Nephron (organoid): ENCODE measurements at regions not wholly inside any gene's neighbourhood (a gene's known extent, or its start where the extent isn't known, plus 50 kb on each side); places are given as distances from the start of the nearest gene placed in this dataset.

Experiments
- H3K27ac Mint-ChIP-seq, 3 experiments: 2 replicates each; pipeline ENCODE4 v1.8.0; 2020; ENCODE audit warnings: mixed read lengths in 3 of 3, mild to moderate bottlenecking in 2 of 3, moderate library complexity in 1 of 3
- H3K27me3 Mint-ChIP-seq: 2 replicates; pipeline ENCODE4 v1.8.0; 2021; ENCODE audit warnings: low read depth, mild to moderate bottlenecking, moderate library complexity, mixed read lengths
- H3K36me3 Mint-ChIP-seq: 2 replicates; pipeline ENCODE4 v1.8.0; 2020; ENCODE audit warnings: low read depth, mixed read lengths
- H3K4me1 Mint-ChIP-seq: 2 replicates; pipeline ENCODE4 v1.8.0; 2020; ENCODE audit warnings: mixed read lengths
- H3K4me3 Mint-ChIP-seq, 3 experiments: 2 replicates each; pipeline ENCODE4 v1.8.0; 2020; ENCODE audit warnings: mild to moderate bottlenecking in 3 of 3, mixed read lengths in 3 of 3, moderate library complexity in 2 of 3
- H3K9me3 Mint-ChIP-seq: 2 replicates; pipeline ENCODE4 v1.8.0; 2020; ENCODE audit warnings: mixed read lengths
- TF ChIP-seq, protein P1 (sequence below), 3 experiments: fragments of 200-600 bp; sonication (generic); IDR thresholded peaks; one replicate each; pipeline ENCODE4 v1.5.0; 2021; ENCODE audit warnings: antibody characterized with exemption in 3 of 3; ENCODE audit not compliant: unreplicated experiment in 3 of 3

DNA sequence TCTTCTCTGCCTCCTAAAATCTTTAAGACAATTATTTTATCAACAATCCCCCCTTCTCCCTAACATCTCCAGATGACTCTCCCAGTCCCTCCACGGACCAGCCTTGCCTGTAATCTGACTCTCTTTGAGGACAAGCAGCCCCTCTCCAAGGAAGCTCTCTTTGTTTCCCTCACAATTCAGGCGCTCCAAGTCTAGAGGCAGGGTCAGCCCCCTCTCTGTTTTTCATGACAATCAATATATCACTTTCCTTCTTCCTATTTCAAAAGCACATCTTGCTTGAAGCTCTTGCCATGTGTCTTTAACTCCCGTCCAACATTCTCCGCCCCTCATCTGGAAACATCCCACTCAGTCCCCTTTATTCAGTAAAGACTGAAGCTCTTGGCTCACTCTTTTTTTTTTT, 393.4 kb upstream of the SULF2 start:
- TF ChIP-seq, protein P1, sequence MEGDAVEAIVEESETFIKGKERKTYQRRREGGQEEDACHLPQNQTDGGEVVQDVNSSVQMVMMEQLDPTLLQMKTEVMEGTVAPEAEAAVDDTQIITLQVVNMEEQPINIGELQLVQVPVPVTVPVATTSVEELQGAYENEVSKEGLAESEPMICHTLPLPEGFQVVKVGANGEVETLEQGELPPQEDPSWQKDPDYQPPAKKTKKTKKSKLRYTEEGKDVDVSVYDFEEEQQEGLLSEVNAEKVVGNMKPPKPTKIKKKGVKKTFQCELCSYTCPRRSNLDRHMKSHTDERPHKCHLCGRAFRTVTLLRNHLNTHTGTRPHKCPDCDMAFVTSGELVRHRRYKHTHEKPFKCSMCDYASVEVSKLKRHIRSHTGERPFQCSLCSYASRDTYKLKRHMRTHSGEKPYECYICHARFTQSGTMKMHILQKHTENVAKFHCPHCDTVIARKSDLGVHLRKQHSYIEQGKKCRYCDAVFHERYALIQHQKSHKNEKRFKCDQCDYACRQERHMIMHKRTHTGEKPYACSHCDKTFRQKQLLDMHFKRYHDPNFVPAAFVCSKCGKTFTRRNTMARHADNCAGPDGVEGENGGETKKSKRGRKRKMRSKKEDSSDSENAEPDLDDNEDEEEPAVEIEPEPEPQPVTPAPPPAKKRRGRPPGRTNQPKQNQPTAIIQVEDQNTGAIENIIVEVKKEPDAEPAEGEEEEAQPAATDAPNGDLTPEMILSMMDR (IDR thresholded peaks at IDR 0.05; ENCODE audit: unreplicated experiment in 3 of 3), result no peak
- Mint-ChIP-seq H3K36me3 (no peaks in the 10 kb centered on the region), H3K4me1 (peaks cover 48% of the 10 kb centered on the region), H3K9me3 (peaks cover 3% of the 10 kb centered on the region), H3K27me3 (peaks cover 4% of the 10 kb centered on the region), H3K27ac (peak overlapping the region; percentile 66 to 93 (median 90)), H3K4me3 (peak overlapping the region in 1 of 3 experiments; percentile 4)

- H3K9me3 Mint-ChIP-seq, result peaks cover 9% of the 10 kb centered on the region
- H3K4me3 Mint-ChIP-seq, result no peak overlapping the region
- H3K27me3 Mint-ChIP-seq, result peaks cover 6% of the 10 kb centered on the region
- peak overlapping the region; percentile 66 to 92 (median 90) for H3K27ac Mint-ChIP-seq
- H3K4me1 Mint-ChIP-seq, result peaks cover 51% of the 10 kb centered on the region
- TF ChIP-seq, protein P1 (IDR thresholded peaks at IDR 0.05; ENCODE audit: unreplicated experiment in 3 of 3), result no peak
- H3K36me3 Mint-ChIP-seq, result no peaks in the 10 kb centered on the region
Observed at GRCh38 chr20:48177058-48177457, 391.8 kb upstream of the SULF2 start.

GRCh38 chr20:48176139-48176538, 390.9 kb upstream of the SULF2 start:
- Mint-ChIP-seq H3K27ac (peak overlapping the region in 2 of 3 experiments; percentile 34 to 47), H3K36me3 (no peaks in the 10 kb centered on the region), H3K27me3 (peaks cover 9% of the 10 kb centered on the region), H3K9me3 (peaks cover 6% of the 10 kb centered on the region), H3K4me3 (no peak overlapping the region), H3K4me1 (peaks cover 55% of the 10 kb centered on the region)
- TF ChIP-seq, protein P1 (IDR thresholded peaks at IDR 0.05; ENCODE audit: unreplicated experiment in 3 of 3), result no peak

DNA sequence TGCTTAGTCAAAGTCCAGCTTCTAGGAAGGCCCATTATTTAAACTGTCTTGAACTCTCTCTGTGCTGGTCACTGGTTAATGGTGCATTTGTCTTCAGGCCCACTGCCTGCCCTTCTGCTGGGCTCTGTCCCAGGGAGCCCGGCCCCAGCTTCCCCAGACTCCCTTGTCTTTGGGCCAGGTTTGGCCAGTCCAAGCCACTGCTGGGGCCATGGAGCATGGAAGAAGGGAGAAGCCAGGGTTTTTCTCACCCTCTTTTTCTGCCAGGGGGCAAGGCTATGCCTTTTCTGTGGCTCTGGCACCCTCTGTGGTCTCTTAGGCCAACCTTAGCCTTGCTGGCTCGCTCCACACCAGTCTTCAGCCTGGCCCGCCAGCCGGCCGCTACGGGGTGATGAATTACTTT, 390.0 kb upstream of the SULF2 start:
- Mint-ChIP-seq H3K27ac (no peak overlapping the region), H3K36me3 (no peaks in the 10 kb centered on the region)

DNA sequence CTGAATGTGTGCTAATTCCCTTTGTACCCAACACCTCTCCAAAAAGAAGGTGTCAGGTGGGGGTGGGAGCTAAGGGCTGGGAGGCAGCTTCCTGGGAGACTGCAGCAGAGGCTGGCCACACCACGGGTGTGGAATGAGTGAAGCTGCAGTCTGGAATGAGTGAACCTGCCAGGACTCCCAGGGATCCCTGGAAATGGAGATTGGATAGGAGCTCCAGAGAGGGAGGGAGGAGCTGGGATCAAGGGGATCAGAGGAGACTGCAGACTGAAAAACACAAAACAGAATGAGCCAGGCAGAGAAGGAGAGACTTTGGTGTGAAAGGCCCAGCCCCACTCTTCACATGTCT, 387.0 kb upstream of the SULF2 start:
- Mint-ChIP-seq H3K4me1 (peaks cover 45% of the 10 kb centered on the region), H3K36me3 (no peaks in the 10 kb centered on the region), H3K27ac (peak overlapping the region in 1 of 3 experiments; percentile 32), H3K4me3 (no peak overlapping the region), H3K27me3 (peaks cover 31% of the 10 kb centered on the region), H3K9me3 (peaks cover 6% of the 10 kb centered on the region)
- TF ChIP-seq, protein P1 (IDR thresholded peaks at IDR 0.05; ENCODE audit: unreplicated experiment in 3 of 3), result no peak

More for the DNA sequence above, 390.0 kb upstream of the SULF2 start:
- H3K4me3 Mint-ChIP-seq, result no peak overlapping the region
- TF ChIP-seq, protein P1 (IDR thresholded peaks at IDR 0.05; ENCODE audit: unreplicated experiment in 3 of 3), result no peak
- H3K4me1 Mint-ChIP-seq, result peaks cover 53% of the 10 kb centered on the region
- H3K27me3 Mint-ChIP-seq, result peaks cover 14% of the 10 kb centered on the region
- peaks cover 6% of the 10 kb centered on the region for H3K9me3 Mint-ChIP-seq

- peaks cover 31% of the 10 kb centered on the region for H3K27me3 Mint-ChIP-seq
- H3K36me3 Mint-ChIP-seq, result no peaks in the 10 kb centered on the region
- peak overlapping the region in 1 of 3 experiments; percentile 34 for H3K27ac Mint-ChIP-seq
- TF ChIP-seq, protein P1 (IDR thresholded peaks at IDR 0.05; ENCODE audit: unreplicated experiment in 3 of 3), result no peak
- peaks cover 6% of the 10 kb centered on the region for H3K9me3 Mint-ChIP-seq
- peak overlapping the region in 1 of 3 experiments; percentile 23 for H3K4me3 Mint-ChIP-seq
- peaks cover 46% of the 10 kb centered on the region for H3K4me1 Mint-ChIP-seq
Observed at GRCh38 chr20:48171626-48172356, 386.5 kb upstream of the SULF2 start.
